GM12878 (cell line): ENCODE measurements at regions not wholly inside any gene's neighbourhood (a gene's known extent, or its start where the extent isn't known, plus 50 kb on each side); places are given as distances from the start of the nearest gene placed in this dataset.

Experiments
- ATAC-seq: fragments of 200-7000 bp; cut with Tn5 transposase; 3 replicates; pipeline ENCODE4 v1.9.1; 2020; ENCODE audit warnings: mild to moderate bottlenecking, moderate library complexity
- BruUV-seq: library from RNA; stranded (reverse); fragments of 400-500 nt; replicated peaks from 2 replicates; lab custom pipeline; 2021; lab: Mats Ljungman, UMichigan
- CTCF ChIA-PET: fragments of 300-600 bp; sonication (Branson Sonifier 250); formaldehyde crosslinking; extraction: SDS; loops from one replicate; lab custom pipeline; 2021; ENCODE audit warnings: inconsistent platforms; lab: Yijun Ruan, JAX
- POLR2A ChIA-PET: fragments of 350-600 bp; formaldehyde crosslinking; extraction: SDS; loops from one replicate; lab custom pipeline; 2021; ENCODE audit warnings: inconsistent platforms; lab: Charles Lee
- RAD21 ChIA-PET: fragments of 300-600 bp; sonication (Branson Sonifier 250); formaldehyde crosslinking; loops from one replicate; lab custom pipeline; 2023; ENCODE audit warnings: antibody characterized with exemption; ENCODE audit not compliant: unreplicated experiment; lab: Charles Lee
- SMC1A ChIA-PET: fragments of 300-600 bp; sonication (Branson Sonifier 250); formaldehyde crosslinking; loops from one replicate; lab custom pipeline; 2023; ENCODE audit not compliant: unreplicated experiment, uncharacterized antibody; lab: Charles Lee
- DNase-seq: peaks from one replicate; pipeline ENCODE4 v3.0.0-alpha.2; 2011; ENCODE audit warnings: low read depth, low spot score
- FAIRE-seq: peaks from 3 replicates; lab custom pipeline; 2011; peaks lifted over from hg19 to GRCh38; lab: Jason Lieb, UNC
- H2AFZ ChIP-seq: 2 replicates; pipeline ENCODE4 v1.6.0; 2011; ENCODE audit warnings: low read depth, low read length, control low read depth; ENCODE audit not compliant: control insufficient read depth
- H3K27ac ChIP-seq: 2 replicates; pipeline ENCODE4 v1.5.1; 2011; ENCODE audit warnings: control low read depth; ENCODE audit not compliant: control insufficient read depth, insufficient read depth
- H3K27me3 ChIP-seq, 2 experiments: replicated peaks in 1 of 2; 2 replicates each; pipeline versions ENCODE4 v1.6.0 to v1.6.1; 2011; ENCODE audit warnings: low read length in 1 of 2; ENCODE audit not compliant: control insufficient read depth in 2 of 2, insufficient read depth in 2 of 2
- H3K36me3 ChIP-seq, 2 experiments: 2 replicates each; pipeline ENCODE4 v1.5.1; 2011; ENCODE audit warnings: low read length in 1 of 2; ENCODE audit not compliant: control insufficient read depth in 2 of 2, insufficient read depth in 2 of 2
- H3K4me1 ChIP-seq: 2 replicates; pipeline ENCODE4 v1.6.1; 2011; ENCODE audit warnings: mild to moderate bottlenecking, low read length, moderate library complexity, mixed read lengths; ENCODE audit not compliant: control insufficient read depth, insufficient read depth
- H3K4me2 ChIP-seq: 2 replicates; pipeline ENCODE4 v1.6.0; 2011; ENCODE audit warnings: control low read depth; ENCODE audit not compliant: control insufficient read depth, insufficient read depth
- H3K4me3 ChIP-seq: fragments of 200-600 bp; sonication (generic); 2 replicates; pipeline ENCODE4 v1.5.1; 2016
- H3K79me2 ChIP-seq: 2 replicates; pipeline ENCODE4 v1.6.0; 2011; ENCODE audit warnings: low read length; ENCODE audit not compliant: control insufficient read depth, insufficient read depth
- H3K9ac ChIP-seq: 2 replicates; pipeline ENCODE4 v1.8.0; 2011; ENCODE audit warnings: low read length, control low read depth, mixed read lengths; ENCODE audit not compliant: control insufficient read depth, insufficient read depth
- H3K9me3 ChIP-seq: replicated peaks from 3 replicates; pipeline ENCODE4 v1.5.1; 2011; ENCODE audit warnings: mild to moderate bottlenecking, low read length; ENCODE audit not compliant: control insufficient read depth, insufficient read depth
- H4K20me1 ChIP-seq: 2 replicates; pipeline ENCODE4 v1.6.0; 2011; ENCODE audit not compliant: control insufficient read depth, insufficient read depth
- BCLAF1 ChIP-seq: fragments of 450-650 bp; IDR thresholded peaks from 2 replicates; pipeline ENCODE4 v1.6.1; 2017; ENCODE audit warnings: antibody characterized with exemption, mild to moderate bottlenecking, moderate library complexity
- BRCA1 ChIP-seq: IDR thresholded peaks from 2 replicates; pipeline ENCODE4 v1.6.1; 2011; ENCODE audit warnings: low read depth, low read length, improper control_type of control experiment
- ELK1 ChIP-seq: IDR thresholded peaks from 2 replicates; pipeline ENCODE4 v1.6.1; 2012; ENCODE audit warnings: low read depth, low read length, improper control_type of control experiment
- ETV6 ChIP-seq, 2 experiments: fragments of 450-650 bp in 1 of 2; IDR thresholded peaks in 1 of 2; conservative IDR thresholded peaks in 1 of 2; 2 replicates each; pipeline ENCODE4 v1.6.1; 2014; ENCODE audit warnings: antibody characterized with exemption in 1 of 2, borderline replicate concordance in 1 of 2, low read depth in 1 of 2, mild to moderate bottlenecking in 1 of 2, moderate library complexity in 1 of 2
- GABPA ChIP-seq: IDR thresholded peaks from 2 replicates; pipeline ENCODE4 v1.6.1; 2014; ENCODE audit warnings: antibody characterized with exemption, low read depth, mild to moderate bottlenecking, inconsistent platforms
- MAX ChIP-seq: IDR thresholded peaks from 2 replicates; pipeline ENCODE4 v1.6.1; 2012; ENCODE audit warnings: low read depth, low read length, improper control_type of control experiment
- MXI1 ChIP-seq: fragments of 150-350 bp; IDR thresholded peaks from 2 replicates; pipeline ENCODE4 v1.6.1; 2011; ENCODE audit warnings: low read depth, mild to moderate bottlenecking, inconsistent platforms, low read length, improper control_type of control experiment
- NKRF ChIP-seq: fragments of 450-650 bp; conservative IDR thresholded peaks from 2 replicates; pipeline ENCODE4 v1.6.1; 2017; ENCODE audit warnings: mild to moderate bottlenecking, moderate library complexity
- RFX5 ChIP-seq: IDR thresholded peaks from 2 replicates; pipeline ENCODE4 v1.6.1; 2011; ENCODE audit warnings: low read depth, low read length, improper control_type of control experiment
- SMAD5 ChIP-seq: IDR thresholded peaks from 2 replicates; pipeline ENCODE4 v1.6.1; 2016; ENCODE audit warnings: antibody characterized with exemption, low read depth
- TARDBP ChIP-seq: IDR thresholded peaks from 2 replicates; pipeline ENCODE4 v1.6.1; 2016; ENCODE audit warnings: borderline replicate concordance
- ZNF274 ChIP-seq: IDR thresholded peaks from one replicate; pipeline ENCODE4 v1.8.0; 2011; ENCODE audit not compliant: insufficient read length, insufficient read depth
- WGBS: methylation state at CpG from one replicate; pipeline ENCODE4 v1.1.6; 2016; ENCODE audit warnings: low lambda C conversion rate; ENCODE audit not compliant: insufficient replicate concordance, insufficient coverage; ENCODE audit errors: missing lambda C conversion rate; 5-methylcytosine and 5-hydroxymethylcytosine counted together
- in situ Hi-C: fragments of 300-500 bp; cut with MboI; formaldehyde crosslinking; loops from 9 replicates; pipeline ENCODE4 v1.14.3; 2018; ENCODE audit warnings: mixed read lengths
- intact Hi-C: fragments of 100-400 bp; cut with micrococcal nuclease; formaldehyde crosslinking; loops from one replicate; pipeline ENCODE4 v1.14.2; 2022; ENCODE audit not compliant: unreplicated experiment

- TF ChIP-seq GABPA (no peak), BRCA1 (no peak), RFX5 (no peak)
These were observed 198.8 kb upstream of the TWIST2 start (continued) for GRCh38 chr2:238649123-238649522.

GRCh38 chr2:238649936-238650518, 197.9 kb upstream of the TWIST2 start:
- ATAC-seq (no peak), FAIRE-seq (no peak)
- TF ChIP-seq ELK1 (no peak), ZNF274 (no peak), SMAD5 (no peak), BCLAF1 (no peak), MXI1 (no peak), ETV6 (conservative IDR thresholded peaks at IDR 0.05 in 1 of 2, IDR thresholded peaks at IDR 0.05 in 1 of 2; ENCODE audit: borderline replicate concordance in 1 of 2, low read depth in 1 of 2) (no peak), NKRF (no peak), MAX (no peak), TARDBP (no peak)

More at GRCh38 chr2:238649936-238650518, 197.9 kb upstream of the TWIST2 start:
- Histone ChIP-seq H4K20me1 (no peaks in the 10 kb centered on the region), H3K9me3 (no peaks in the 10 kb centered on the region), H3K9ac (no peak overlapping the region), H2AFZ (no peak overlapping the region), H3K27me3 (no peaks in the 10 kb centered on the region), H3K79me2 (no peaks in the 10 kb centered on the region), H3K36me3 (no peaks in the 10 kb centered on the region), H3K27ac (no peak overlapping the region), H3K4me2 (no peak overlapping the region), H3K4me1 (no peaks in the 10 kb centered on the region), H3K4me3 (no peak overlapping the region)
- DNase-seq = no peak
- POLR2A ChIA-PET = no interaction called here
- SMC1A ChIA-PET = no interaction called here
- CTCF ChIA-PET = no interaction called here
- RAD21 ChIA-PET = no interaction called here
- in situ Hi-C loops = no loop called here
- no TSS peak for BruUV-seq
- 24% methylated on average over 8 of the region's 10 CpGs for WGBS
- intact Hi-C loops = no loop called here
